ENCODE measurements at regions not wholly inside any gene's neighbourhood (a gene's known extent, or its start where the extent isn't known, plus 50 kb on each side); places are given as distances from the start of the nearest gene placed in this dataset.

- TF ChIP-seq POLR2A (IDR thresholded peaks at IDR 0.05; ENCODE audit: extremely low read depth, insufficient read length), result no peak
- TF ChIP-seq MYC (IDR thresholded peaks at IDR 0.05; ENCODE audit: low read depth, low read length), result no peak
- no peak for TF ChIP-seq MAX (IDR thresholded peaks at IDR 0.05; ENCODE audit: low read depth, low read length)
- no peak for TF ChIP-seq CTCF (IDR thresholded peaks at IDR 0.05; ENCODE audit: low read depth, low read length)
- H3K4me3 ChIP-seq (ENCODE audit: low read depth, low read length), result no peak overlapping the region
- no peak for DNase-seq (ENCODE audit: low read depth)
Measured at GRCh38 chr18:47311585-47311984, 60.1 kb upstream of the SKOR2 start.
